NT2/D1 (cell line): ENCODE measurements at regions not wholly inside any gene's neighbourhood (a gene's known extent, or its start where the extent isn't known, plus 50 kb on each side); places are given as distances from the start of the nearest gene placed in this dataset.

ENCODE experiments used
- DNase-seq: peaks from one replicate; pipeline ENCODE4 v3.0.0-alpha.2; 2011; ENCODE audit warnings: low read depth, low spot score
- H3K27me3 ChIP-seq: 2 replicates; pipeline ENCODE4 v1.6.0; 2011; ENCODE audit warnings: mild to moderate bottlenecking; ENCODE audit not compliant: insufficient read length, insufficient read depth
- H3K36me3 ChIP-seq: 2 replicates; pipeline ENCODE4 v1.6.1; 2011; ENCODE audit warnings: mild to moderate bottlenecking, low read length, mixed read lengths; ENCODE audit not compliant: insufficient read depth, insufficient read length
- H3K4me1 ChIP-seq: 2 replicates; pipeline ENCODE4 v1.5.1; 2011; ENCODE audit not compliant: insufficient read depth, insufficient read length
- H3K4me3 ChIP-seq: 2 replicates; pipeline ENCODE4 v1.5.1; 2011; ENCODE audit warnings: low read depth; ENCODE audit not compliant: insufficient read length
- H3K9ac ChIP-seq: 2 replicates; pipeline ENCODE4 v1.6.0; 2011; ENCODE audit warnings: low read depth; ENCODE audit not compliant: insufficient read length
- H3K9me3 ChIP-seq: 2 replicates; pipeline ENCODE4 v1.5.1; 2011; ENCODE audit warnings: mild to moderate bottlenecking, low read length; ENCODE audit not compliant: insufficient read depth
- SUZ12 ChIP-seq: IDR thresholded peaks from 2 replicates; pipeline ENCODE4 v1.6.1; 2011; ENCODE audit not compliant: insufficient read length, insufficient read depth; ENCODE audit errors: extremely low read depth
- YY1 ChIP-seq: IDR thresholded peaks from 2 replicates; pipeline ENCODE4 v1.6.1; 2011; ENCODE audit not compliant: insufficient read length, insufficient read depth
- ZNF274 ChIP-seq: IDR thresholded peaks from 2 replicates; pipeline ENCODE4 v1.6.1; 2011; ENCODE audit warnings: mild to moderate bottlenecking, low read depth, low read length

DNA sequence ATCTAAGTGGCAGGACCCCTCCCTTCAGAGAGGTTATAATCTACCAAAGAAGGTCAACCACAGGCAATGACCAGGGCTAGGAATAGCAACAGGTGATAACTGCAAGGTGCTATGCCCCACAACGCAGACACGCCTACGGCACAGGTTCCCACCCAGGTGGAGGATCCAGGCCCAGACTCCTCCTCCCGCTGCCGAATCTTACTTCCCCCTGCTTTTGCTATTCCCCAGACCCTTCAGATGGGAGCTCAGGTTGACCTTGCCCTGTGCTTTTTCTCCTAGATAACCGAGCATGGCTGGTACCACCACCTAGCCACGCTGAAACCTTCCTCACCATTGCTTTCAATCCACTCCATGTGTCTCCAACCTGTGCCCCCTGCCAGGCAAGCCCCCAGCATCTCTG is 142.2 kb upstream of the IGF1R start:
- TF ChIP-seq SUZ12 = no peak
- TF ChIP-seq YY1 = no peak
- no peak for TF ChIP-seq ZNF274
- H3K27me3 ChIP-seq = no peaks in the 10 kb centered on the region
- H3K9me3 ChIP-seq = no peaks in the 10 kb centered on the region
- no peak for DNase-seq
- no peak overlapping the region for H3K4me3 ChIP-seq
- peaks cover 6% of the 10 kb centered on the region for H3K4me1 ChIP-seq
- no peak overlapping the region for H3K9ac ChIP-seq
- H3K36me3 ChIP-seq = no peaks in the 10 kb centered on the region

- Histone ChIP-seq H3K9me3 (no peaks in the 10 kb centered on the region), H3K27me3 (no peaks in the 10 kb centered on the region), H3K4me1 (peaks cover 6% of the 10 kb centered on the region), H3K36me3 (no peaks in the 10 kb centered on the region), H3K4me3 (no peak overlapping the region), H3K9ac (no peak overlapping the region)
- DNase-seq = no peak
- no peak for TF ChIP-seq YY1
- TF ChIP-seq SUZ12 = no peak
- TF ChIP-seq ZNF274 = no peak
Measured at GRCh38 chr15:98506711-98507110, 141.6 kb upstream of the IGF1R start.

DNA sequence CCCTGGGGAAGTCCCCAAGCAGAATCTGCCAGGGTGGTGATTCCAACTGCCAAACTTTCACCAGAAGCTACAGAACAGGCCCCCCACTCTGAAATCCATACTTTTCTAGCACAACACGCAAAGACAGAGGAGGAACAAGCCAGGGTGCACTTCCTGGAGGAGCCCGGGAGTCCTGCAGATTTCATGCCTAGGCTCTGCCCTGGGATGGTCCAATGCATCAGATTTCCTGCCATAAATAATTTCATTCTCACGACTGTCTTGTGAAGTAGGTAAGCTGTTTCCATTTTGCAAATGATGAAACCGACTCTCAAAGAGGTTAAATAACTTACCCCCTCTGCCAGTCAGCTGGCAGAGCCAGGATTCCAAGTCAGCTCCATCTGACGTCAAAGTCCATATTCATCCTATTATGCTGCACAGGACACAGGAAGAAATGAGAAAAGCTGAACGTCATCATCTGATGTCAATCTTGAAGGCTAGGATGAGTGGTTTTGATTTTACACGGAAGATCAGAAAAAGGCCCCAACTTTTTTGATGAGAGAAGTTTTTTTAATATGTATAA is 134.8 kb upstream of the IGF1R start:
- Histone ChIP-seq H3K4me3 (no peak overlapping the region), H3K9ac (no peak overlapping the region), H3K4me1 (no peaks in the 10 kb centered on the region), H3K27me3 (no peaks in the 10 kb centered on the region), H3K9me3 (no peaks in the 10 kb centered on the region), H3K36me3 (no peaks in the 10 kb centered on the region)
- TF ChIP-seq YY1 (no peak), ZNF274 (no peak), SUZ12 (no peak)
- no peak for DNase-seq

DNA sequence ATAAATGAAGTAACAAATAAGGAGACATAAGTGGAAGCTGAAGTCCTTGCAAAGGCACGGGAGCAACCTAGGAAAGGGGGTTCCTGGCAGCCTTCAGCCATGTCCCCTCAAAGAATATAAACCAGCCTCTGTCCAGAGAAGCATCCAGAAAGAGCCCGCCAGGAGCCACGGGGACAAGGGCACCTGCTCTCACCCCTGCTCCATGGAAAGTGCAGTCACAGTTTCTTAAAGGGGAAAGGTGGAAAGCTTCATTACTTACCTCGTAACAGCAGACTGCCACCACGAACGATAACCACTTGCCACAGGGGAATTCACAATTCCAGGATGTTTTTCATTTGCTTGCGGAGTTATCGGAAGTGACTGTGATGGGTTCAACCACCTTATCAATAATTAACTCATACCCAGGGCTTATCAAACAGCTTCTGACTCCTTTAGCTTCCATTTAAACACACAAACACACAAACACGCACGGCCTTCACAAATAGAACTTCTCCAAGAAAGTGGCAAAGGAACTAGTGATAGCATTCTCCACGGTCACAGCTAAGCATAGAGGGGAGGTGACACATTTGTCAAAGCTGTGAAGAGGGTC is 134.2 kb upstream of the IGF1R start:
- Histone ChIP-seq H3K4me1 (no peaks in the 10 kb centered on the region), H3K36me3 (no peaks in the 10 kb centered on the region), H3K4me3 (no peak overlapping the region), H3K9me3 (no peaks in the 10 kb centered on the region), H3K27me3 (no peaks in the 10 kb centered on the region), H3K9ac (no peak overlapping the region)
- TF ChIP-seq SUZ12 (no peak), YY1 (no peak), ZNF274 (no peak)
- DNase-seq = no peak

DNA sequence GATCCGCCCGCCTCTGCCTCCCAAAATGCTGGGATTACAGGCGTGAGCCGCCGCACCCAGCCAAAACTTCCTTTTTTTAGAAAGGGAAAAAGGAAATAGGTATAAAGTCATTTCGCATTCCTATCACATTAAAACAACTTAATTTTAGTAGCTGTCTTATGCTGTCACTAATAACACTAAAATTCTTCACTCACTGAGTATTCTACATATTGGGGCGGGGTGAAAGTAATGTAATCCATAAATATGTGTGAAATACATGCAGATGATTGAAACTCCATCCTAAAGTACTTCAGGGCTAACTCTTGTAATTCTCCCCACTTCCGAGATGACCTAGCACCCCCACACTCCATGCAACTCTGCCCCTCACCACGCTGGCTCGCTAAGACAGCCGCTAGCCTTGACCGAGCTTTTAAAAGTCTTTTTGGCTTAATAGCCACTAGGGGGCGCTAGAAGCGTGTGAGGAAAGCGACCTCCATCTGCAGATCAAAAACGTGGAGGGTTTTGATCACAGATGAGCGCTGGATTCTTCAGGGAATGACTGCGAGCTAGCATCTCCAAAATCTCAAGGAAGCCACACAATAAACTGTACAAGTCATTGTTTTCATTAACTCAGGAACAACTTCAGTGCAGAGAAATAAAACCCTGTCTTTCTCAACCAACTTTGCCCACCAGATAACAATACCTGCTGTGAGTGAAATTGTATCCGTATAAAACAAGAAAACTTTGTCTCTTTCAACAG is 129.3 kb upstream of the IGF1R start:
- Histone ChIP-seq H3K9me3 (no peaks in the 10 kb centered on the region), H3K36me3 (no peaks in the 10 kb centered on the region), H3K4me3 (no peak overlapping the region), H3K27me3 (no peaks in the 10 kb centered on the region), H3K4me1 (no peaks in the 10 kb centered on the region), H3K9ac (no peak overlapping the region)
- no peak for TF ChIP-seq YY1
- TF ChIP-seq ZNF274 = no peak
- TF ChIP-seq SUZ12 = no peak
- DNase-seq = peak; percentile 87

DNA sequence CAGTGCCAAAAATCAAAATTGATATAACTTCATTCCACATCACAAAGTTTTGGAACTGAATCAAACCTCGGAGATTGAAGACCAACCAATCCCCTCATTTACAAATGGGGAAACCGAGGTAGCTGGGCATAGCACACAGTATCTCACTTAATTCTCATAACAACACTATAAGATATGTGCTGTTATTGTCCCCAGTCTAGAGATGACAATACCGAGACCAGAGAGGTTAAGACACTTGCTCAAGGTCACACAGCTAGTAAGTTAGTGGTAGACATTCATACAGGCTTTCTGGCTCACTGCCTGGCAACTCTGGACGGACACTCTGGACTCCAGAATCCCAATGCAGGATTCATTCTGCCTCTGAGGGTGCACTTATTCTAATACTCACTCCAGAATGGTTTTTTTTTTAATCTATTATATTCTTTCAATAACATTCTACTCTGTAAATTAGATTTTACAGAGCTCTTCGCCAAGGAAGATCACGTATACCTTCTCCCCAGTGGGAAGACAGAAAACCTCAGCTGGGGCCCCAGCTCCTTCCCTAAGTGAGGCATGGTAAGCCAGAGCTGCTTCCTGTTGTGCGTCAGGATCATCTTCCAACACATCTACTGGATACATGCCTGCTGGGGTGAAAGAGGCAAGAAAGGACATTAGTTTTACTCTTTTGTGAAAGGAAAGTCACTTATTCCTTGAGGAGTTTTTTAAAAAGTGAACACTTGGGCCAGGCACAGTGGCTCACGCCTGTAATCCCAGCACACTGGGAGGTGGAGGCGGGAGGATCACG is 128.4 kb upstream of the IGF1R start:
- TF ChIP-seq SUZ12 (no peak), YY1 (no peak), ZNF274 (no peak)
- Histone ChIP-seq H3K4me1 (no peaks in the 10 kb centered on the region), H3K27me3 (no peaks in the 10 kb centered on the region), H3K4me3 (no peak overlapping the region), H3K36me3 (no peaks in the 10 kb centered on the region), H3K9me3 (no peaks in the 10 kb centered on the region), H3K9ac (no peak overlapping the region)
- no peak for DNase-seq

DNA sequence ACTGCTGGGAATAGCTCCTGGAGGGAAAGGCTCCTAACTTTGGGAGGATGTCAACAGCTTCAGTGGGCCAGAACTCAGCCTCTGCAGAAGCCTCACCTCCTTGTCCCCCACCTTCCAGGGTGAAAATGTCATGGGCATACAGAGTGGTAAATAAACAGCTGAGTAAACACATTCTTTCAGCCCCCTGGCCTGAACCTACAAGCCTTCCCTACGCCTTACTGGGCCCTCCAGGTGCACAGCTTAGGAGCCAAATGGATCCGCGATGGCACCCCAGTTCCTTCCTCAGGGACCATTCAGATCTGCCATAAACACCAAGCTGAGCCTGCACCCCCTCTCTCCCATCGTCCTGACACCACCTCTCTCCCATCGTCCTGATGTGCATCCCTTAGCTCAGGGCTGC is 126.2 kb upstream of the IGF1R start:
- H3K27me3 ChIP-seq = no peaks in the 10 kb centered on the region

More for the DNA sequence above, 126.2 kb upstream of the IGF1R start:
- Histone ChIP-seq H3K9ac (no peak overlapping the region), H3K4me3 (no peak overlapping the region), H3K4me1 (no peaks in the 10 kb centered on the region), H3K9me3 (no peaks in the 10 kb centered on the region), H3K36me3 (no peaks in the 10 kb centered on the region)
- TF ChIP-seq YY1 (no peak), SUZ12 (no peak)
- no peak for DNase-seq
